Cardiac muscle cell (in vitro differentiated cells and primary cell): ENCODE measurements at regions not wholly inside any gene's neighbourhood (a gene's known extent, or its start where the extent isn't known, plus 50 kb on each side); places are given as distances from the start of the nearest gene placed in this dataset.

Experiments
- DNase-seq, 2 donors: peaks; one replicate each; pipeline versions ENCODE4 v3.0.0 to v3.0.0-alpha.2; 2010 to 2017; ENCODE audit warnings: low read depth in 1 of 2, low spot score in 1 of 2
- H3K27ac ChIP-seq: fragments of 200-600 bp; sonication (generic); 2 replicates; pipeline ENCODE4 v1.5.1; 2016
- H3K27me3 ChIP-seq: fragments of 200-600 bp; sonication (generic); 2 replicates; pipeline ENCODE4 v1.6.0; 2016; ENCODE audit warnings: control low read depth
- H3K36me3 ChIP-seq: fragments of 200-600 bp; sonication (generic); 2 replicates; pipeline ENCODE4 v1.5.1; 2016; ENCODE audit warnings: control low read depth
- H3K4me1 ChIP-seq: fragments of 200-600 bp; sonication (generic); 2 replicates; pipeline ENCODE4 v1.8.1; 2017; ENCODE audit warnings: low read depth, mild to moderate bottlenecking, mixed run types
- H3K4me3 ChIP-seq: fragments of 200-600 bp; sonication (generic); 2 replicates; pipeline ENCODE4 v1.5.1; 2016; ENCODE audit warnings: mild to moderate bottlenecking
- H3K9me3 ChIP-seq: fragments of 200-600 bp; sonication (generic); 2 replicates; pipeline ENCODE4 v1.5.1; 2017; ENCODE audit warnings: low read depth, mild to moderate bottlenecking, control low read depth
- TF ChIP-seq, protein P1 (sequence below): IDR thresholded peaks from 2 replicates; pipeline ENCODE4 v1.5.1; 2012; ENCODE audit warnings: low read depth, mild to moderate bottlenecking, low read length

DNA sequence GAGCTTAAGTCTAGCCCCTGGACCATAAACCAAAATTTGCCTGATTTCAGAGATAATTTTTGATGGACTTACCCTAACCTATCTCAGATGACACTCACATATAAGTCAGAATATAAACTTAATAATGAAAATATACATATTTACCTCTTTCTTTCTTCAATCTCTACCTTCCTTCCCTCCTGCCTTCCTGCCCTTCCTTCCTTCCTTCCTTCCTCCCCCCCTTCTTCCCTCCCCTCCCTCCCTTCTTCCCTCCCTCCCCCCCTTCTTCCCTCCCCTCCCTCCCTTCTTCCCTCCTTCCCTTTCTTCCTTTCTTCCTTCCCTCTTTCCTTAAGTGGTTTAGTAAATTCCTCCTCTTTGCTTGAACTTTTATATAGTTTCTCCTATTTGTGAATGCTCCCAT lies 88.7 kb downstream of the EDNRB start:
- no peaks in the 10 kb centered on the region for H3K27me3 ChIP-seq
- DNase-seq = no peak
- H3K4me3 ChIP-seq = no peak overlapping the region
- H3K36me3 ChIP-seq = no peaks in the 10 kb centered on the region
- no peaks in the 10 kb centered on the region for H3K9me3 ChIP-seq
- H3K4me1 ChIP-seq = no peaks in the 10 kb centered on the region
- H3K27ac ChIP-seq = no peak overlapping the region
- TF ChIP-seq, protein P1, sequence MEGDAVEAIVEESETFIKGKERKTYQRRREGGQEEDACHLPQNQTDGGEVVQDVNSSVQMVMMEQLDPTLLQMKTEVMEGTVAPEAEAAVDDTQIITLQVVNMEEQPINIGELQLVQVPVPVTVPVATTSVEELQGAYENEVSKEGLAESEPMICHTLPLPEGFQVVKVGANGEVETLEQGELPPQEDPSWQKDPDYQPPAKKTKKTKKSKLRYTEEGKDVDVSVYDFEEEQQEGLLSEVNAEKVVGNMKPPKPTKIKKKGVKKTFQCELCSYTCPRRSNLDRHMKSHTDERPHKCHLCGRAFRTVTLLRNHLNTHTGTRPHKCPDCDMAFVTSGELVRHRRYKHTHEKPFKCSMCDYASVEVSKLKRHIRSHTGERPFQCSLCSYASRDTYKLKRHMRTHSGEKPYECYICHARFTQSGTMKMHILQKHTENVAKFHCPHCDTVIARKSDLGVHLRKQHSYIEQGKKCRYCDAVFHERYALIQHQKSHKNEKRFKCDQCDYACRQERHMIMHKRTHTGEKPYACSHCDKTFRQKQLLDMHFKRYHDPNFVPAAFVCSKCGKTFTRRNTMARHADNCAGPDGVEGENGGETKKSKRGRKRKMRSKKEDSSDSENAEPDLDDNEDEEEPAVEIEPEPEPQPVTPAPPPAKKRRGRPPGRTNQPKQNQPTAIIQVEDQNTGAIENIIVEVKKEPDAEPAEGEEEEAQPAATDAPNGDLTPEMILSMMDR = no peak

DNA sequence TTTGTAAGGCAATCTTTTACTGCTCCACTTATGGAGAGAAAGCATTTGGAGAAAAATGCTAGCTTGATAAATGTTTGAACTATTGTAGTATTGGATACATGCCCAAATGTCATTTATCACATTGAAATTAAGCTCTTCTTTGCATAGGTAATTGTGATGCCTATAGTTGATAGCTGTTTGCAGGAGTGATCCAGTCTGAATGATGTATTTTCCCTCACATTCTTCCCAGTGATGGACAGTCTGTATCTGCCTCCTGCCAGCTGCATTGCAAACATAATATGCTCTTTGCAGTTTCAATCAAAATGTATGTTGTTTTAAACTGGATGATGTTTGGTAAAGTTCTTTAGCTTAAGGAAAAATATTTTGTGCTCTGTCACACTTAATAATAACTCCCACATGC lies 89.8 kb downstream of the EDNRB start:
- H3K9me3 ChIP-seq = no peaks in the 10 kb centered on the region
- TF ChIP-seq, protein P1 = no peak

DNA sequence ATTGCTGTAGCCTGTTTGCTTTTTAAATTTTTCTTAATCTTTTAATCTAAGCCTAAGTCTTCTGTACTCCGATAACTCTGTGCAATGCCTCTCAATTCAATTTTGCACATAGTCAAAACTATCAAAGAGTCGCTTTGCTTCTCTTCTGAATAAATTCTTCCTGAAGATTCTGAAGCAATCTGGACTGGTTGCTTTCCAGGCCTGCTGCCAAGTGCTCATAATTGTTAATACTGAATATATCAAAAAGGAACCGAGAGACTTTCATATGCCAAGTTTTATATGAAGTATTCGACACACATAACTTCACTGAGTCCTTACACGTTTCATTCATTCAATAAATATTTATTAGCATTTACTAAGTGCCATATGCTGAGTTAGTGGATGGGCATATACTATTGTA lies 91.3 kb downstream of the EDNRB start:
- no peaks in the 10 kb centered on the region for H3K9me3 ChIP-seq
- H3K27ac ChIP-seq = no peak overlapping the region
- H3K4me1 ChIP-seq = no peaks in the 10 kb centered on the region
- no peaks in the 10 kb centered on the region for H3K27me3 ChIP-seq
- H3K4me3 ChIP-seq = no peak overlapping the region
- H3K36me3 ChIP-seq = no peaks in the 10 kb centered on the region
- DNase-seq = peak in 1 of 2 donors; percentile 35
- TF ChIP-seq, protein P1 = no peak

More for the DNA sequence above, 89.8 kb downstream of the EDNRB start:
- Histone ChIP-seq H3K4me3 (no peak overlapping the region), H3K27me3 (no peaks in the 10 kb centered on the region), H3K36me3 (no peaks in the 10 kb centered on the region), H3K27ac (no peak overlapping the region), H3K4me1 (no peaks in the 10 kb centered on the region)
- no peak for DNase-seq

DNA sequence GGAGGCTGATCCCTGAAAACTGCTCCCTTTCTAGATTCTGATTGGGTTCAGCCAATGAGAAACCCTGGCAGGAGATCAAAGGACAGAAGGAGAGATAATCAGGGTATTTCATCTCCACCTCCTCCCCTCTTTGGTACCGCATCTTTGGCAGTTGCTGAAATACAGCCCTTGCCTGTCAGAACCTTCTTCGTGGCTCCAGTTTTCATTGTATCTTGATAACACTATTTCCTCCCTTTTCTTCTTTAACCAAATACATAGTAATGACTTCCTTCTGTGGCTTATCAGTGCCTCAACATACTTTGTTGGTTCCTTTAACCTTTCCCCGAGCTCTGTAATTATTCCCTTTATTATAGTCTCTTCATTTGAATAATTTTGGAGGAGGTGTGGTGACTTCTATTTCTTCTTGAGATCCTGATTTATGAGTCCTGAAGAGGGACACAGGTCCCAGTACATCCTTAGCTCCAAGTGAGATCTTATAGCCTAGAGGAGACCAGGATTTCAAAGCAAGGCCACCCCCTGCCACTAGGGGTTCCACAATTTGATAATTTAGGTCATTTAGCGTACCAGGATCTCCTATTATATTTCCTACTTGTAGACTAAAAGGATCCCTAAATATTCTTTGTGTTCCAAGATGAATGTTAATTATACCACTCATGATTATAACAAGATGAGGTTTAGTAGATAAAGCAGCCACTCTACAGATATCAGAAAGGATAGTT lies 98.0 kb downstream of the EDNRB start:
- H3K4me1 ChIP-seq = no peaks in the 10 kb centered on the region
- no peaks in the 10 kb centered on the region for H3K27me3 ChIP-seq
- no peak overlapping the region for H3K27ac ChIP-seq
- H3K36me3 ChIP-seq = no peaks in the 10 kb centered on the region
- TF ChIP-seq, protein P1 = peak; percentile 13
- DNase-seq = no peak
- H3K4me3 ChIP-seq = no peak overlapping the region
- no peaks in the 10 kb centered on the region for H3K9me3 ChIP-seq

DNA sequence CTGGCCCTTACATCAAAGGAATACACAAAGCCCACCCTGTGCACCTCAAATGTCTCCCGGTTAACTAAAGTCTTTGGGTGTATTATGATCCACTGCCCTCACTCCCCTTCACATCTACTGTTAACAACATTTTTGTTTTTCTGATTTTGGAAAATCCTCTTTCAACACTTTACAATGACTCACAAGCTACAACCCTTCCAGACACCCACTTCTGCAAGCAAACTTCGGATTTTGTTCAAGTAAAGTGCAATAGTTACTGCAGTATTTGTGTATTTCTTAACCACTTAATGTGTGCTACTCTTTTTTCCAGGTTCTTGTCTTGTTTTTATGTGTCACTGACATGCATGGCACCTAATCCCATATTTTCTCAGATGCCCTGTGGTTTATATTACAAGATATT lies 101.1 kb downstream of the EDNRB start:
- H3K27me3 ChIP-seq = no peaks in the 10 kb centered on the region
- no peaks in the 10 kb centered on the region for H3K4me1 ChIP-seq
- no peak for DNase-seq
- TF ChIP-seq, protein P1 = no peak
- H3K4me3 ChIP-seq = no peak overlapping the region
- no peaks in the 10 kb centered on the region for H3K9me3 ChIP-seq
- no peak overlapping the region for H3K27ac ChIP-seq
- no peaks in the 10 kb centered on the region for H3K36me3 ChIP-seq
